ENCODE measurements at regions not wholly inside any gene's neighbourhood (a gene's known extent, or its start where the extent isn't known, plus 50 kb on each side); places are given as distances from the start of the nearest gene placed in this dataset.

- WGBS, 5 donors: 65 to 77% (median 67%) methylated on average over 4 of the region's 4 CpGs
- no peak for DNase-seq
- peaks cover 0 to 15% (median 2%) of the 10 kb centered on the region in 8 donors for H3K9me3 ChIP-seq
- no peak overlapping the region for H3K4me3 ChIP-seq
- no peaks in the 10 kb centered on the region for H3K4me1 ChIP-seq
- no peaks in the 10 kb centered on the region for H3K27me3 ChIP-seq (replicated peaks in 1 of 7)
- intact Hi-C loops (cut with DNase I; ENCODE audit: low total_unique reads): no loop called here
- no peaks in the 10 kb centered on the region for H3K36me3 ChIP-seq
- H3K27ac ChIP-seq: no peak overlapping the region
- TF ChIP-seq, protein P1, sequence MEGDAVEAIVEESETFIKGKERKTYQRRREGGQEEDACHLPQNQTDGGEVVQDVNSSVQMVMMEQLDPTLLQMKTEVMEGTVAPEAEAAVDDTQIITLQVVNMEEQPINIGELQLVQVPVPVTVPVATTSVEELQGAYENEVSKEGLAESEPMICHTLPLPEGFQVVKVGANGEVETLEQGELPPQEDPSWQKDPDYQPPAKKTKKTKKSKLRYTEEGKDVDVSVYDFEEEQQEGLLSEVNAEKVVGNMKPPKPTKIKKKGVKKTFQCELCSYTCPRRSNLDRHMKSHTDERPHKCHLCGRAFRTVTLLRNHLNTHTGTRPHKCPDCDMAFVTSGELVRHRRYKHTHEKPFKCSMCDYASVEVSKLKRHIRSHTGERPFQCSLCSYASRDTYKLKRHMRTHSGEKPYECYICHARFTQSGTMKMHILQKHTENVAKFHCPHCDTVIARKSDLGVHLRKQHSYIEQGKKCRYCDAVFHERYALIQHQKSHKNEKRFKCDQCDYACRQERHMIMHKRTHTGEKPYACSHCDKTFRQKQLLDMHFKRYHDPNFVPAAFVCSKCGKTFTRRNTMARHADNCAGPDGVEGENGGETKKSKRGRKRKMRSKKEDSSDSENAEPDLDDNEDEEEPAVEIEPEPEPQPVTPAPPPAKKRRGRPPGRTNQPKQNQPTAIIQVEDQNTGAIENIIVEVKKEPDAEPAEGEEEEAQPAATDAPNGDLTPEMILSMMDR (IDR thresholded peaks at IDR 0.05 in 8 of 11, conservative IDR thresholded peaks at IDR 0.05 in 3 of 11): no peak
- TF ChIP-seq POLR2A (IDR thresholded peaks at IDR 0.05): no peak
- TF ChIP-seq POLR2AphosphoS5 (IDR thresholded peaks at IDR 0.05): no peak
Observed at GRCh38 chr17:54544249-54544648, 356.4 kb upstream of the TOM1L1 start.

DNA sequence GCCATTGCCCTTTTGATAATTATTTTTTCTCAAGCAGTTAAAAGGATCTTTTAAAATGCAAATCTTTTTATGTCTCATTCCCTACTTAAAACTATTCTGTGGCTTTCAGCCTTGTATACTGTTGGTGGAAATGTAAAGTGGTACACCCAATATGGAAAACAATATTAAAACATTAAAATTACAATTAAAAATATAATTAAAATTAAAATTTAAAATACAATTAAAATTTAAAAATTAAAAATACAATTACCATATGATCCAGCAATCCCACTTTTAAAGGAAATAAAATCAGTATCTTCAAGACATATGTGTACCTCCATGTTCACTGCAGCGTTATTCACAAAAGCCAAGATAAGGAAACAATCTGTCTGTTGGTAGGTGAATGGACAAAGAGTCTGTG, 340.8 kb upstream of the TOM1L1 start:
- no peaks in the 10 kb centered on the region for H3K27me3 ChIP-seq (replicated peaks in 1 of 7)
- no peak for DNase-seq
- no peak overlapping the region for H3K4me3 ChIP-seq
- H3K27ac ChIP-seq: no peak overlapping the region
- H3K4me1 ChIP-seq: no peaks in the 10 kb centered on the region
- TF ChIP-seq, protein P1 (IDR thresholded peaks at IDR 0.05 in 8 of 11, conservative IDR thresholded peaks at IDR 0.05 in 3 of 11): no peak
- no peak for TF ChIP-seq POLR2AphosphoS5 (IDR thresholded peaks at IDR 0.05)
- TF ChIP-seq POLR2A (IDR thresholded peaks at IDR 0.05): no peak
- peaks cover 0 to 21% (median 4%) of the 10 kb centered on the region in 8 donors for H3K9me3 ChIP-seq
- H3K36me3 ChIP-seq: no peaks in the 10 kb centered on the region
- 87 to 96% (median 91%) methylated on average over 1 of the region's 1 CpG for WGBS, 5 donors
- intact Hi-C loops (cut with DNase I; ENCODE audit: low total_unique reads): no loop called here

DNA sequence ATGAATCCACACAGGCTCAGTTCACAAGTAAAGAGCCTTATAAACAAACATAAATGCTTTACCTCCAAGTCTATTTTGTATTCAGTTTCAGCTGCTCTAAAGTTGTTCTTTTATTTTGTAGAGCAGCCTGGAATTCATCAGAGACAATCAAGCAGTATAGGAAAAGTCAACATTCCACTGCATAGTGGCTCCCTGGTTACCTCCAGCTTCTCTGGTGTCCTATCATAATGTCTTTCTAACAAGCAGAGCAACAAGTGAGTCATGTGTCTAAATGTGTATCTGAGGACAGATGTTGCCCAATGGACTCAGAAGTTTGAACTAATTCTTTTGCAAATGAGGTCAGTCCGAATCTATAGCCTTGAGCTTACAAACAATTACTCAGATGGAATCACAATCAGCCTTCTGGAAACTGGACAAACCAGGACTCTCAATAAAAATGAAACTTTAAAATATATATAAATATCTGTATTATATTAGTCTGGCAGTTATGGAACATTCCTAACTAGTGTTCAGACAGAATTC, 292.0 kb upstream of the TOM1L1 start:
- no peaks in the 10 kb centered on the region for H3K27me3 ChIP-seq (replicated peaks in 1 of 7)
- WGBS, 5 donors: 70 to 93% (median 76%) methylated on average over 1 of the region's 1 CpG
- DNase-seq: no peak
- peaks cover 0 to 57% (median 47%) of the 10 kb centered on the region in 8 donors for H3K9me3 ChIP-seq
- no peaks in the 10 kb centered on the region for H3K4me1 ChIP-seq
- H3K36me3 ChIP-seq: no peaks in the 10 kb centered on the region
- TF ChIP-seq POLR2A (IDR thresholded peaks at IDR 0.05) (no peak), POLR2AphosphoS5 (IDR thresholded peaks at IDR 0.05) (no peak)
- TF ChIP-seq, protein P1 (IDR thresholded peaks at IDR 0.05 in 8 of 11, conservative IDR thresholded peaks at IDR 0.05 in 3 of 11): no peak
- H3K27ac ChIP-seq: no peak overlapping the region
- intact Hi-C loops (cut with DNase I; ENCODE audit: low total_unique reads): no loop called here
- H3K4me3 ChIP-seq: no peak overlapping the region

DNA sequence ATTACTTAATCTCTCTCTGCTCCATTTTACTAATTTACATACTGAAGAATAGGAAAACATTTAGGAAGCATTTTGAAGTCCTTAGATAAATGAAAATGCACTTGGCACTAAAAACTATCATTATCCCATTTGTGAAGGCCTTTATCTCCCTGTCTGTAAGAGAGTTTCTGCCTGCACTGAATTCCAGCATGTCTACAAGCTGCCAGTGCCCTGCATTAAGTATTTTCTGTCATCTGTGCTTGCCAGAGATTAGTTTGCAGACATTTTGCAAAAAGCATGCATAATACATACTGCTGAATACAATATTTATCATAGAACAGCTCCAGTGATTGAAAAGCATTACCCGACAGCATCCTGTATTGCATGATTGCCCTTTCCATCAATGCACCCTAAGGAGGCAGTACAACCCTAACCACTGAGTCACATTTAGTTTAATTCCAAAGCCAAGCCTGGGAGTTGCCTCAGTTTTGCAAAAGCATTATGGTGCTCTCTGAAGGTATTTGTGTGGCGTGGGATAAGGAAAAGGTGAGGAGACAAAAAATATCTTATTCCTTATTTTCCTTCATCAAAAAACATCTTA, 280.2 kb upstream of the TOM1L1 start:
- intact Hi-C loops (cut with DNase I; ENCODE audit: low total_unique reads): no loop called here
- TF ChIP-seq POLR2A (IDR thresholded peaks at IDR 0.05): no peak
- TF ChIP-seq, protein P1 (IDR thresholded peaks at IDR 0.05 in 8 of 11, conservative IDR thresholded peaks at IDR 0.05 in 3 of 11): no peak
- no peak for TF ChIP-seq POLR2AphosphoS5 (IDR thresholded peaks at IDR 0.05)
- DNase-seq: no peak
- Histone ChIP-seq H3K4me3 (no peak overlapping the region), H3K27ac (no peak overlapping the region), H3K36me3 (no peaks in the 10 kb centered on the region), H3K9me3 (peaks cover 0 to 36% (median 19%) of the 10 kb centered on the region in 8 donors), H3K4me1 (no peaks in the 10 kb centered on the region), H3K27me3 (replicated peaks in 1 of 7) (no peaks in the 10 kb centered on the region)
- 76 to 90% (median 86%) methylated on average over 2 of the region's 2 CpGs for WGBS, 5 donors
